ENCODE measurements at regions not wholly inside any gene's neighbourhood (a gene's known extent, or its start where the extent isn't known, plus 50 kb on each side); places are given as distances from the start of the nearest gene placed in this dataset.

DNA sequence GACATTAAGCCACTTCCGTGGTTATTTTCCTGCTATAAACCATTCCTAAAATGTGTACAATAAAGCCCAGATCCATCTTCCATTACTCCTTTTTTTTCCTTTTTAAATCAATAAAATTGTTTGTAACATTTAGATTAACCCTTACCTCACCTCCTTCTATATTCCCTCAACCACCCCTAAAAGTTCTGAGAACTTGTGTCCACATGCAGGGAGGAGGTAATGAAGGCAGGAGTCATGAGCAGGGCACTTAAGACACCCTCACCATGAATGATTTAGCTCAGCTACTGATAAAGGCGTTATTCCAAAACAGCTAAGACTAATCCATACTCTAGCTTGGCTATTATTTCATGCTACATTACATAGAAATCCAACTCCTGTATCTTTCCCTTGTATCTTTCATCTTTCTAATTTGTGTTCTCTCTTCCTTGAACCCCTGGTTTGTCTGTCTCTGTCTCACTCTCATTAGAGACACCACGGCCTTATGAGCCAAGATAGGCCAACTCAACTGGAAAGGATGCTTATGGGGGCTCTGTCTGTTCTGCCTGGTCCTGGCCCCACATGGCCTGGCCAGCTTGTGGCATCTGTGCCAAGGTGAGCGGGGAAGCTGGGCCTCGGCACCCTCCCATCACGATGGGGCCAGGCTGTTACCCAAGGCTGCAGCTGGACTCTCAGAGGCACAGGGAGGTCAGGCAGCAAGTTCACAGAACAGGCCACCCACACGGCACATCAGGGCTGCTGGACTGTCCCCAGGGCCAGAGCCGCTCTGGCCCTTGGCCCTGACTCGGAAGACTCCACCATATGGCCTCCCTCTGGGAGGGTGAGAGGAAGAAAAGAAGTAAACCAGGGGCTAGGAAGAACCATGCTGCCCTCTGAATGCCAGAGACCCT is 294.4 kb downstream of the SOX9 start:
- no peak overlapping the region for H3K4me3 ChIP-seq (ENCODE audit: low read depth, low read length)
- H3K27ac ChIP-seq = no peak overlapping the region
- no peaks in the 10 kb centered on the region for H3K27me3 ChIP-seq (ENCODE audit: insufficient read depth, low read depth, severe bottlenecking)
- H3K9me3 ChIP-seq (ENCODE audit: severe bottlenecking) = peaks cover 24% of the 10 kb centered on the region
- TF ChIP-seq, protein P1, sequence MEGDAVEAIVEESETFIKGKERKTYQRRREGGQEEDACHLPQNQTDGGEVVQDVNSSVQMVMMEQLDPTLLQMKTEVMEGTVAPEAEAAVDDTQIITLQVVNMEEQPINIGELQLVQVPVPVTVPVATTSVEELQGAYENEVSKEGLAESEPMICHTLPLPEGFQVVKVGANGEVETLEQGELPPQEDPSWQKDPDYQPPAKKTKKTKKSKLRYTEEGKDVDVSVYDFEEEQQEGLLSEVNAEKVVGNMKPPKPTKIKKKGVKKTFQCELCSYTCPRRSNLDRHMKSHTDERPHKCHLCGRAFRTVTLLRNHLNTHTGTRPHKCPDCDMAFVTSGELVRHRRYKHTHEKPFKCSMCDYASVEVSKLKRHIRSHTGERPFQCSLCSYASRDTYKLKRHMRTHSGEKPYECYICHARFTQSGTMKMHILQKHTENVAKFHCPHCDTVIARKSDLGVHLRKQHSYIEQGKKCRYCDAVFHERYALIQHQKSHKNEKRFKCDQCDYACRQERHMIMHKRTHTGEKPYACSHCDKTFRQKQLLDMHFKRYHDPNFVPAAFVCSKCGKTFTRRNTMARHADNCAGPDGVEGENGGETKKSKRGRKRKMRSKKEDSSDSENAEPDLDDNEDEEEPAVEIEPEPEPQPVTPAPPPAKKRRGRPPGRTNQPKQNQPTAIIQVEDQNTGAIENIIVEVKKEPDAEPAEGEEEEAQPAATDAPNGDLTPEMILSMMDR (IDR thresholded peaks at IDR 0.05; ENCODE audit: low read depth, low read length) = no peak
- DNase-seq = no peak
- H3K36me3 ChIP-seq = no peaks in the 10 kb centered on the region

GRCh38 chr17:72416054-72416675 is 295.3 kb downstream of the SOX9 start:
- H3K9me3 ChIP-seq (ENCODE audit: severe bottlenecking) = peaks cover 24% of the 10 kb centered on the region
- H3K27me3 ChIP-seq (ENCODE audit: insufficient read depth, low read depth, severe bottlenecking) = no peaks in the 10 kb centered on the region
- H3K36me3 ChIP-seq = no peaks in the 10 kb centered on the region
- TF ChIP-seq, protein P1 (IDR thresholded peaks at IDR 0.05; ENCODE audit: low read depth, low read length) = no peak
- H3K4me3 ChIP-seq (ENCODE audit: low read depth, low read length) = no peak overlapping the region
- no peak overlapping the region for H3K27ac ChIP-seq
- no peak for DNase-seq

GRCh38 chr17:72416905-72417304 is 296.1 kb downstream of the SOX9 start:
- no peak for DNase-seq
- H3K27ac ChIP-seq = no peak overlapping the region; the same call in 1 of the 2 replicates
- H3K36me3 ChIP-seq = no peaks in the 10 kb centered on the region
- no peak overlapping the region for H3K4me3 ChIP-seq (ENCODE audit: low read depth, low read length)
- peaks cover 24% of the 10 kb centered on the region for H3K9me3 ChIP-seq (ENCODE audit: severe bottlenecking)
- TF ChIP-seq, protein P1 (IDR thresholded peaks at IDR 0.05; ENCODE audit: low read depth, low read length) = no peak
- no peaks in the 10 kb centered on the region for H3K27me3 ChIP-seq (ENCODE audit: insufficient read depth, low read depth, severe bottlenecking)

DNA sequence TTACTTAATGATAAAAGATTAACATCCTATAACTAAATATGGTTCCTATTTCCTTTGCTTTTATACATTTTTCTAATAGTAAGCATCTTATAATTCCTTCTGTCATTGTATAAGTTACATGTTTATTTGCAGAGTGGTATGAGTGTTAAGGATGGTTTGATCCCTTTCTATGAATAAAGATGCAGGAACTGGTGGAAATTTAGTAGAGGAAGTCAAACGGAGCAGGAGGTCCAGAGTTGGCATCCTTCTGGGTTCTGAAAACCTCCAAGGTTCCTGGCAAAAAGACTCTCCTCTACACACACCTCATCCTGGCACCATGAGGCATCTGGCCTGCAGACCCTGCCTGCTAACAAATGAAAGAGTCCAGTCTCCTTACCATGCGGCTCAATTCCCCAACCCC is 296.8 kb downstream of the SOX9 start:
- Histone ChIP-seq H3K27me3 (ENCODE audit: insufficient read depth, low read depth, severe bottlenecking) (no peaks in the 10 kb centered on the region), H3K4me3 (ENCODE audit: low read depth, low read length) (no peak overlapping the region), H3K9me3 (ENCODE audit: severe bottlenecking) (peaks cover 24% of the 10 kb centered on the region), H3K36me3 (no peaks in the 10 kb centered on the region), H3K27ac (no peak overlapping the region)
- no peak for DNase-seq
- TF ChIP-seq, protein P1 (IDR thresholded peaks at IDR 0.05; ENCODE audit: low read depth, low read length) = no peak

DNA sequence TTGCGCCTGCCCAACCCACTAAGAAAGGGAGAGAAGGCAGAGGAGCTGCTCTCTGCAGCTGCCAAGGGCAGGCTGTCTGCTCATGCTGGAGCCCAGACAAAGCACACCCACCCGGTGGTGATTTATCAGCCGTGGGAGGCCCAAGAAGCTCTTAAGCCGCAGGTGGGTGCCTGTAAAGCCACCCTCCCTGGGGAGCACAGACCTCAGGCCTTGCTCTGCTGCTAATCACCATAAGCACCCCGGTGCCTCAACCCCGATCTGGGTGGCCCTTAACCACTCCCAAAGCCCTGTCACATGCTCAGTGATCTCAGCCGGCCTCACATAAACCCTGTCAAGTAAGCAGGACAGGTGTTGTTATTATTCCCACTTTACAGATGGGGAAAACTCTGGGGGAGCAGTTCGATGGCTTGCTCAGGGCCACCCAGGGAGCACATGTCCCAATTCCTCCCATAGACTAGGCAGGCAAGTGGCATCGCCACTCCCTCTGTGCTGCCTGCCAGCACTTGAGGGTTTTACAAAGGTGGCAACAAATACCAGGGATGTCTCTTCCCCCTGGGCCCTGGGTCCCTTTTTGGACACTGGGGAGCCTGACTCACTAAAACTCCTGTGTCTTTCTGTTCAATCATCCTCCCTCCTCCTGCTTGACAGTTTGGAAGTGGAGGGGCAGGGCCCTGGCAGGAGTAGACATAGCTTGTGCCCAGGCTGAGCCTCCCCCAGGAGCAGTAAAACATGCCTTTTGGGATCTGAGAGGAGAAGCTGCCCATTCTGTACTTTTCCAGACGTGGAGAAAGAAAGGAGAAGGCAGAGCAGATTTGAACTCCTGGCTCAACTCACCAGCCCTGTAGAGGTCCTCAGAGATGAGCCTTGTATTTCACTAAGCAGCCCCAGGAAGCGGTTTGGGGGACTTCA is 299.3 kb downstream of the SOX9 start:
- peak; percentile 90 for DNase-seq
- Histone ChIP-seq H3K36me3 (no peaks in the 10 kb centered on the region), H3K27ac (no peak overlapping the region), H3K9me3 (ENCODE audit: severe bottlenecking) (peaks cover 24% of the 10 kb centered on the region), H3K4me3 (ENCODE audit: low read depth, low read length) (no peak overlapping the region), H3K27me3 (ENCODE audit: insufficient read depth, low read depth, severe bottlenecking) (no peaks in the 10 kb centered on the region)
- TF ChIP-seq, protein P1 (IDR thresholded peaks at IDR 0.05; ENCODE audit: low read depth, low read length) = no peak

Measured in WERI-Rb-1 (cell line).